ENCODE measurements at regions not wholly inside any gene's neighbourhood (a gene's known extent, or its start where the extent isn't known, plus 50 kb on each side); places are given as distances from the start of the nearest gene placed in this dataset.

DNA sequence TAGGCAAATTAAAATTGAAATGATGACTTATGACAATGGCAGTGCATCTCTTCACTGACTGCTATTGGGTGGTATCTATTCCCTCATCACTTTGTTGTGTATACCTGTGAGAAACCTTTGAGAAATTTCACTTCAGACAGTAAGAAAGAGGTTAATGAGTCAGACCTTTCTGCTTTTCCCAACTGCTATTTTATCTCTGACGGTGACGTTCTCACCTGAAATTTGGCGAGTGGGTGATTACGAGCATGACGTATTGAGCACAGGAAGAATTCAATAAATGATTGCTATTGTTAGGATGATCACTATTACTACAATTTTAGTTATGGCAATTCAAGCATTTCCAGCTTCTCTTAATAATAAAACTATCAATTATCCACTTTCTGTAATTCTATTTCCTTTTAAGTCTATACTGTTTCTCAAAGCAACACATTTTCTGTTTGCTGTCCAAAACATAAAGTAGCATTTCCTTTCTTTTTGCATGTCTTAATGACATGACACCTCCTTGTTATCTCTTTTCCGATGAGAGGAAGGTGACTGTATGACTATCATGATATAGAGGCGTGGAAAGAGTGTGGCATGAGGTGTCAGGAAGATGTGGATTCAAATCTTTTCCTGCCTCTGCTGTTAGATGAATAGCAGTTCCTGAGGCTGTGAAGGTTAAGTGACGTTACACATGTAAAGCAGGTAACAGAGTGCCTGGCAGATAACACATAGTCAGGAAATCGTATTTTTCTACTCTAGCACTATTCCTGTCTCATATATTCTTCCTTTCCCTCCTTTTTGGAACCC lies 504.9 kb upstream of the SEMA6D start:
- TF ChIP-seq, protein P1, sequence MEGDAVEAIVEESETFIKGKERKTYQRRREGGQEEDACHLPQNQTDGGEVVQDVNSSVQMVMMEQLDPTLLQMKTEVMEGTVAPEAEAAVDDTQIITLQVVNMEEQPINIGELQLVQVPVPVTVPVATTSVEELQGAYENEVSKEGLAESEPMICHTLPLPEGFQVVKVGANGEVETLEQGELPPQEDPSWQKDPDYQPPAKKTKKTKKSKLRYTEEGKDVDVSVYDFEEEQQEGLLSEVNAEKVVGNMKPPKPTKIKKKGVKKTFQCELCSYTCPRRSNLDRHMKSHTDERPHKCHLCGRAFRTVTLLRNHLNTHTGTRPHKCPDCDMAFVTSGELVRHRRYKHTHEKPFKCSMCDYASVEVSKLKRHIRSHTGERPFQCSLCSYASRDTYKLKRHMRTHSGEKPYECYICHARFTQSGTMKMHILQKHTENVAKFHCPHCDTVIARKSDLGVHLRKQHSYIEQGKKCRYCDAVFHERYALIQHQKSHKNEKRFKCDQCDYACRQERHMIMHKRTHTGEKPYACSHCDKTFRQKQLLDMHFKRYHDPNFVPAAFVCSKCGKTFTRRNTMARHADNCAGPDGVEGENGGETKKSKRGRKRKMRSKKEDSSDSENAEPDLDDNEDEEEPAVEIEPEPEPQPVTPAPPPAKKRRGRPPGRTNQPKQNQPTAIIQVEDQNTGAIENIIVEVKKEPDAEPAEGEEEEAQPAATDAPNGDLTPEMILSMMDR (IDR thresholded peaks at IDR 0.05; ENCODE audit: low read depth, low read length, missing control alignments): no peak
- no peak overlapping the region for H3K4me3 ChIP-seq (replicated peaks; ENCODE audit: low read depth, low read length)
- DNase-seq (ENCODE audit: extremely low read depth, low read depth): no peak

DNA sequence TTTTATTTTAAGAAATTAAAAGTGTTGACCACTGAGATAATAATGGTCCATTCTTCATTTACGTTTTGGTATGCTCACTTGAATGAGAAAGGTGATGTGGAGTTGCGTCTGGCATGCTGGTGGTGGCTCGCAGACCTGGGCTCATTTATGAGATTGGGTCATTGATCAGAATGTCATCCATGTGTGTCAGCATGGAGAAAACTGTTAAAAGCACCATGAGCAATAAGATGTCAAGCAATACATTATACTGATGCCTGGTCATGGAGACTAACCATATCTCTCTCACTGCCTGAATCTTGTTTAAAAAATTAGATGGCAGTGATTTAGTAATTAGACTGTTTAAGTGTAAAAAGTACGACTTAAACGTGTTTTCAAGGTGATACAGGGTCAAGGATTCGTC lies 503.4 kb upstream of the SEMA6D start:
- H3K4me3 ChIP-seq (replicated peaks; ENCODE audit: low read depth, low read length): no peak overlapping the region
- DNase-seq (ENCODE audit: extremely low read depth, low read depth): no peak
- TF ChIP-seq, protein P1 (IDR thresholded peaks at IDR 0.05; ENCODE audit: low read depth, low read length, missing control alignments): no peak

DNA sequence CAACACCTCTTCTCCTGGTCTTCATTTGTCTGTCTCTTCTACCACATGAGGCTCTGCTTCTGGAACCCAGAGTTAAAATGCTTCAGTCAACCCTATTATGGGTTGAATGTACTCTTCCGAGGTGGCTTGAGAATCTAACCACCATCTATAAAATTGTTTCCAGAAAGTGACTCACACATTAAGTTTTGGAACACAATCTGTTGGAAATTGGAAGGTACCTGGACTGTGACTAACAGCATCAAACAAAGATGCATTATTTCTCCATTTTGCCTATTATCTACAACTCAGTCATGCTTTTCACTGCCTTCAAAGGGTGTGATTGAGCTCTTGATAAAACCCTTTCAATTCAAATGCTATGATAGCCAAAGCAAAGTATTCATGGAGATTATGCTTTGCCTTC lies 499.0 kb upstream of the SEMA6D start:
- no peak overlapping the region for H3K4me3 ChIP-seq (replicated peaks; ENCODE audit: low read depth, low read length)
- TF ChIP-seq, protein P1 (IDR thresholded peaks at IDR 0.05; ENCODE audit: low read depth, low read length, missing control alignments): no peak
- DNase-seq (ENCODE audit: extremely low read depth, low read depth): no peak

DNA sequence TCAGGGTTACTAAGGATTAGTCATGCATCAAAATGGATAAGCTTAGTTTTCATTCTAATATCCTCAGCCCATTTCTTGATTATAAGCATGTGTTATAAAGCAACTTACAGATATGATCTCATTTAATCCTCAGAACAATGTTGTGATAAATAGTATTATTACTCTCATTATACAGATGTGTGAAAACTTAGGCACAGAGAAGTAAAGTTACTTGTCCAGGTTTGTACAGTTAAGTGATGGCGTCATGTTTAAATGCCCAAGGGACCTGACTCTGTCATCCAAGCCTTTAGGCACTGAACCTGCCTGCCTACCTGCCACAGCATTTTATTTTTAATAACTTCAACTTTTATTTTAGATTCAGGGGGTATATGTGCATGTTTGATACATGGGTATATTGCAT lies 472.9 kb upstream of the SEMA6D start:
- TF ChIP-seq, protein P1 (IDR thresholded peaks at IDR 0.05; ENCODE audit: low read depth, low read length, missing control alignments): no peak
- no peak overlapping the region for H3K4me3 ChIP-seq (replicated peaks; ENCODE audit: low read depth, low read length)
- no peak for DNase-seq (ENCODE audit: extremely low read depth, low read depth)

DNA sequence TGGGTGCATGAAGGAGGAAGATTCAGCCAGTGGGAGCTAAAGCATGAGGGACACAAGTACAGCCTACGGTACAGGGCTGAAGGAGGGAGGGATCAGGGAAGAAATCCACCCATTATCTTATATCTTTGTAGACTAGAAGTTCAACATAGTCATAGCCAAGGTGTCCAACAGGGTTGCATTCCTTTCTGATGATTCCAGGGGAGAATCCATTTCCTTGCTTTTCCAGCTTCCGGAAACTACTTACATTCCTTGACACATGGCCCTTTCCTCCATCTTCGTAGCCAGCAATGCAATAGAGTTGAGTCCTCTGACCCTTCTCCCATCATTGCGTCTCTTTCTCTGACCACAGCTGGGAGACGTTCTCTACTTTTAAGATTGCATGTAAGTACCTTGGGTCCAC lies 471.0 kb upstream of the SEMA6D start:
- DNase-seq (ENCODE audit: extremely low read depth, low read depth): no peak
- H3K4me3 ChIP-seq (replicated peaks; ENCODE audit: low read depth, low read length): no peak overlapping the region
- TF ChIP-seq, protein P1 (IDR thresholded peaks at IDR 0.05; ENCODE audit: low read depth, low read length, missing control alignments): no peak

DNA sequence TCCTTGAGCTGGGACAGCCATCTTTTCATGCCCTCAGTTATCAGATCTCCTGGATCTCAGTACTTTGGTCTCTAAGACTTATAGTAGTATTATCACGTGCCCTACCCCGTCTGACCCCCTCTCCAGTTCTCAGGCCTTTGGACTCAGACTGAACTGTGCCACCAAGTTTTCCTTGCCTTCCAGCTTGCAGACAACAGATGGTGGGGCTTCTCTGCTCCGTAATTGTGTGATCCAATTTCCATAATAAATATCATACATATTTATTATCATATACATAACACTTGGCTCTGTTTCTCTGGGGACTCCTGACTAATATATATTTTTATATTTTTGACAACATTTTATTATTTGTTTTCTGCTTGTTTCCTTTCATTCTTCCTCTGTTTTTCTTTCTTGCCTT lies 458.8 kb upstream of the SEMA6D start:
- no peak for DNase-seq (ENCODE audit: extremely low read depth, low read depth)
- no peak overlapping the region for H3K4me3 ChIP-seq (replicated peaks; ENCODE audit: low read depth, low read length)
- TF ChIP-seq, protein P1 (IDR thresholded peaks at IDR 0.05; ENCODE audit: low read depth, low read length, missing control alignments): no peak

DNA sequence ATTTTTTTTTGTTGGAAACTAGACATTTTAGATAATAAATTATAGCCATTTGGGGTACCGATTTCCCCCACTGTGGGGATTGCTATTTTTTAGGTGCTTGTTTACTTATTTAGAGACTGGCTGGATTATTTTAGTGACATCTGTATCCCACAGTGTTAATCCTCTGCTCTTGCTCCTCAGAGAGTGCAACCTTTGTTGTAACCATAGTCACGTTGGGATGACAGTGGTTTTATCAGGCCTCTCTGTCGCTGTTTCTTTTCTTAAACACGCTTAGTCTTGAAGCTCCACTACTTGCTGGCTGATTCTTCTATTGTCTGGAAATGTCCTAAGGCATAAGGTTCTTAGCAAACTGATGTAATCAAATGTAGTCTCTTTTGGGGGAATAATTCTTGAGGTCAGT lies 451.6 kb upstream of the SEMA6D start:
- no peak overlapping the region for H3K4me3 ChIP-seq (replicated peaks; ENCODE audit: low read depth, low read length)
- DNase-seq (ENCODE audit: extremely low read depth, low read depth): no peak
- TF ChIP-seq, protein P1 (IDR thresholded peaks at IDR 0.05; ENCODE audit: low read depth, low read length, missing control alignments): no peak
